Adrenal gland (tissue), 9 donors: ENCODE measurements at regions not wholly inside any gene's neighbourhood (a gene's known extent, or its start where the extent isn't known, plus 50 kb on each side); places are given as distances from the start of the nearest gene placed in this dataset.
A peak's percentile ranks its signal among the peaks of the same experiment; 100 is the strongest.

Experiments
- DNase-seq, 7 donors: peaks; one replicate each; pipeline ENCODE4 v3.0.0-alpha.2; 2019 to 2020
- H3K27ac ChIP-seq, 5 donors: fragments of 200-600 bp; sonication (generic) in 4 of 5; 1 replicate in 3 of 5; 2 replicates in 2 of 5; pipeline versions ENCODE4 v1.5.1 to v1.8.0; 2016 to 2020; ENCODE audit warnings: mild to moderate bottlenecking in 1 of 5
- H3K27me3 ChIP-seq: fragments of 200-600 bp; 2 replicates; pipeline ENCODE4 v1.8.0; 2021
- H3K36me3 ChIP-seq, 2 donors: fragments of 200-600 bp; replicated peaks in 1 of 2; 1 replicate in 1 of 2; 2 replicates in 1 of 2; pipeline versions ENCODE4 v1.5.1 to v1.8.0; 2018 to 2022
- H3K4me1 ChIP-seq, 2 donors: fragments of 200-600 bp; replicated peaks in 1 of 2; 1 replicate in 1 of 2; 2 replicates in 1 of 2; pipeline versions ENCODE4 v1.5.1 to v1.8.0; 2018 to 2021
- H3K4me3 ChIP-seq, 4 donors: fragments of 200-600 bp; sonication (generic) in 3 of 4; one replicate each; pipeline ENCODE4 v1.5.1; 2016 to 2018
- H3K9me3 ChIP-seq, 3 donors: fragments of 200-600 bp; sonication (generic) in 1 of 3; replicated peaks in 1 of 3; 1 replicate in 2 of 3; 2 replicates in 1 of 3; pipeline versions ENCODE4 v1.5.1 to v1.8.0; 2016 to 2021
- CTCF ChIP-seq, 6 experiments: fragments of 450-650 bp in 4 of 6; fragments of 200-600 bp in 2 of 6; sonication (generic) in 1 of 6; IDR thresholded peaks; 1 replicate in 5 of 6; 2 replicates in 1 of 6; pipeline versions ENCODE4 v1.5.1 to v1.8.0; 2016 to 2021; ENCODE audit warnings: antibody characterized with exemption in 6 of 6, mild to moderate bottlenecking in 2 of 6, moderate library complexity in 1 of 6
- POLR2A ChIP-seq, 2 donors: fragments of 450-650 bp; IDR thresholded peaks; one replicate each; pipeline ENCODE4 v1.6.1; 2017; ENCODE audit warnings: antibody characterized with exemption in 2 of 2, mild to moderate bottlenecking in 2 of 2, moderate library complexity in 1 of 2
- WGBS, 4 donors: extraction: QIAGEN DNeasy Blood & Tissue Kit in 2 of 4; methylation state at CpG; one replicate each; pipeline versions ENCODE4 v1.1.5 to v1.1.7; 2013 to 2017; 5-methylcytosine and 5-hydroxymethylcytosine counted together
- intact Hi-C, 2 donors: fragments of 100-400 bp; cut with DNase I; formaldehyde crosslinking; loops; one replicate each; pipeline versions ENCODE4 v1.14.1 to v1.15.0; 2022 to 2023
- donor health status: healthy with polysubstance abuse.
- donor health status: Bipolar disorder and iron deficiency.
- donor health status: DM: yes; HTN: yes; CAD: no.
- donor health status: DM: no; HTN: no; CAD: no.
- donor health status: DM: no; HTN: no; CAD: no.

DNA sequence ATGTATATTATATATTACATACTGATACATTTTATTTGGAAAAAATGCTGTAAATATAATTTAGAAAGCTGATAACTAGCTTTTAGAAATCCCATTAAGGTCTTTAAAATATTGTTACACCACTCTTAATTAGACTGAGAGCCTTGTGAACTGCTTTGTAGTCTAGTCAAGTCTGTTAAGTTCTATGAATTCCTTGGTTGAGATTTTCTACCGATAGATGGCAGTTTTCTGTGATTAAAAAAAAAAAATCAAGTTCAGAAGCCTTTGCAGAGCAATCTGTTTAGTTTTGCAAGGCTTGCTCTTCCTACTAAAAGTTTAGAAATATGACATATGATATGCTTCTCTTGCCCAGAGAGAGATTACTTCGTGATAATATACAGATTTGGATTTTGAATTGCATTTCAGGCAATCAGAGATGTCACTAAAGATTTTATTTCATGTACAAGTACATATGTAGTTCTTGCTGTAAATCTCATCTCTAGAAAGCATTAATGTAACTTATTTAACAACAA, 60.4 kb upstream of the SLITRK3 start:
- TF ChIP-seq CTCF (IDR thresholded peaks at IDR 0.05) (no peak), POLR2A (IDR thresholded peaks at IDR 0.05) (no peak)
- no peak overlapping the region for H3K27ac ChIP-seq
- intact Hi-C loops, result no loop called here
- H3K4me3 ChIP-seq, result no peak overlapping the region
- 50 to 64% (median 56%) methylated on average over 2 of the region's 2 CpGs for WGBS, 4 donors
- no peak for DNase-seq
- no peaks in the 10 kb centered on the region for H3K4me1 ChIP-seq
- H3K9me3 ChIP-seq, result no peaks in the 10 kb centered on the region
- no peaks in the 10 kb centered on the region for H3K27me3 ChIP-seq
- H3K36me3 ChIP-seq, result no peaks in the 10 kb centered on the region

- H3K4me1 ChIP-seq, result no peaks in the 10 kb centered on the region
- DNase-seq, result no peak
- no peaks in the 10 kb centered on the region for H3K27me3 ChIP-seq
- no peak overlapping the region for H3K27ac ChIP-seq
- no peak for TF ChIP-seq POLR2A (IDR thresholded peaks at IDR 0.05)
- TF ChIP-seq CTCF (IDR thresholded peaks at IDR 0.05), result peak in 2 of 6 experiments; percentile 9 to 14
- intact Hi-C loops, result no loop called here
- 8 to 37% (median 29%) methylated on average over 1 of the region's 1 CpG for WGBS, 4 donors
- no peaks in the 10 kb centered on the region for H3K36me3 ChIP-seq
- no peaks in the 10 kb centered on the region for H3K9me3 ChIP-seq
- no peak overlapping the region for H3K4me3 ChIP-seq
Measured at GRCh38 chr3:165254812-165255211, 58.6 kb upstream of the SLITRK3 start.
